Sigmoid colon (tissue), 4 donors: ENCODE measurements at regions not wholly inside any gene's neighbourhood (a gene's known extent, or its start where the extent isn't known, plus 50 kb on each side); places are given as distances from the start of the nearest gene placed in this dataset.

Experiments used
- POLR2A ChIP-seq, 2 donors: fragments of 450-650 bp; IDR thresholded peaks; one replicate each; pipeline ENCODE4 v1.6.1; 2016; ENCODE audit warnings: antibody characterized with exemption in 2 of 2, mild to moderate bottlenecking in 2 of 2, moderate library complexity in 2 of 2
- POLR2AphosphoS5 ChIP-seq, 4 donors: sonication (generic); formaldehyde crosslinking; IDR thresholded peaks; one replicate each; pipeline ENCODE4 v1.6.1; 2017; ENCODE audit warnings: antibody characterized with exemption in 4 of 4
- TF ChIP-seq, protein P1 (sequence below), 4 experiments: fragments of 450-650 bp in 3 of 4; fragments of 200-600 bp in 1 of 4; IDR thresholded peaks; one replicate each; pipeline ENCODE4 v1.5.1; 2016 to 2019; ENCODE audit warnings: antibody characterized with exemption in 4 of 4, mild to moderate bottlenecking in 3 of 4, moderate library complexity in 2 of 4

DNA sequence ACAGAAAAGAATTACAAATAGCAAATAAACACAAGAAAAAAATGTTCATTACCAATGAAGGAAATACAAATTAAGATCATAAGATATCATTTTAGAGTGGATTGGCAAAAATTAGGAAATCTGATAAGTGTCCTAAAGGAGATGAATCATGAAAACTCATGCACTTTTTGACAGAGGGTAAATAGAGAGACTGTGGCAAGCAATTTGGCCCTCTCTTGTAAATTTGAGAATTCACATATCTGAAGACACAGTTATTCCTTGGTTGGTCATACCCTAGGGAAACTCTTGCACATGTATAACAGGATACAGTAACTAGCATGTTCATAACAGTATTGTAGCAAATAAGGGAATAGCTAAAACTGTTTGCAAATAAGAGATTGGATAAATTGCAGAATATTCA is 246.0 kb upstream of the GADL1 start:
- TF ChIP-seq, protein P1, sequence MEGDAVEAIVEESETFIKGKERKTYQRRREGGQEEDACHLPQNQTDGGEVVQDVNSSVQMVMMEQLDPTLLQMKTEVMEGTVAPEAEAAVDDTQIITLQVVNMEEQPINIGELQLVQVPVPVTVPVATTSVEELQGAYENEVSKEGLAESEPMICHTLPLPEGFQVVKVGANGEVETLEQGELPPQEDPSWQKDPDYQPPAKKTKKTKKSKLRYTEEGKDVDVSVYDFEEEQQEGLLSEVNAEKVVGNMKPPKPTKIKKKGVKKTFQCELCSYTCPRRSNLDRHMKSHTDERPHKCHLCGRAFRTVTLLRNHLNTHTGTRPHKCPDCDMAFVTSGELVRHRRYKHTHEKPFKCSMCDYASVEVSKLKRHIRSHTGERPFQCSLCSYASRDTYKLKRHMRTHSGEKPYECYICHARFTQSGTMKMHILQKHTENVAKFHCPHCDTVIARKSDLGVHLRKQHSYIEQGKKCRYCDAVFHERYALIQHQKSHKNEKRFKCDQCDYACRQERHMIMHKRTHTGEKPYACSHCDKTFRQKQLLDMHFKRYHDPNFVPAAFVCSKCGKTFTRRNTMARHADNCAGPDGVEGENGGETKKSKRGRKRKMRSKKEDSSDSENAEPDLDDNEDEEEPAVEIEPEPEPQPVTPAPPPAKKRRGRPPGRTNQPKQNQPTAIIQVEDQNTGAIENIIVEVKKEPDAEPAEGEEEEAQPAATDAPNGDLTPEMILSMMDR (IDR thresholded peaks at IDR 0.05), result no peak
- TF ChIP-seq POLR2AphosphoS5 (IDR thresholded peaks at IDR 0.05), result no peak
- TF ChIP-seq POLR2A (IDR thresholded peaks at IDR 0.05), result no peak
